Ishikawa (cell line): ENCODE measurements at regions not wholly inside any gene's neighbourhood (a gene's known extent, or its start where the extent isn't known, plus 50 kb on each side); places are given as distances from the start of the nearest gene placed in this dataset.

Experiments used
- CEBPB ChIP-seq: IDR thresholded peaks from 2 replicates; pipeline ENCODE4 v1.6.1; 2012
- EP300 ChIP-seq: IDR thresholded peaks from 2 replicates; pipeline ENCODE4 v1.6.1; 2012; ENCODE audit warnings: borderline replicate concordance
- FOXM1 ChIP-seq: IDR thresholded peaks from 2 replicates; pipeline ENCODE4 v1.6.1; 2012; ENCODE audit warnings: low read depth, borderline replicate concordance
- RAD21 ChIP-seq: IDR thresholded peaks from 2 replicates; pipeline ENCODE4 v1.6.1; 2012; ENCODE audit warnings: low read depth
- TAF1 ChIP-seq: IDR thresholded peaks from 2 replicates; pipeline ENCODE4 v1.6.1; 2012; ENCODE audit warnings: low read depth, mild to moderate bottlenecking
- TCF12 ChIP-seq: IDR thresholded peaks from 2 replicates; pipeline ENCODE4 v1.6.1; 2012; ENCODE audit warnings: low read depth
- TEAD4 ChIP-seq: IDR thresholded peaks from 2 replicates; pipeline ENCODE4 v1.6.1; 2012
- YY1 ChIP-seq: IDR thresholded peaks from 2 replicates; pipeline ENCODE4 v1.6.1; 2012; ENCODE audit warnings: low read depth
- ZBTB7A ChIP-seq: IDR thresholded peaks from 2 replicates; pipeline ENCODE4 v1.6.1; 2012; ENCODE audit warnings: low read depth
- TF ChIP-seq, protein P1 (sequence below): IDR thresholded peaks from 2 replicates; pipeline ENCODE4 v1.6.1; 2012
- TF ChIP-seq, protein P2 (sequence below): IDR thresholded peaks from 2 replicates; pipeline ENCODE4 v1.6.1; 2012; ENCODE audit warnings: low read depth, mild to moderate bottlenecking
- TF ChIP-seq, protein P3 (sequence below): IDR thresholded peaks from 2 replicates; pipeline ENCODE4 v1.6.1; 2012

DNA sequence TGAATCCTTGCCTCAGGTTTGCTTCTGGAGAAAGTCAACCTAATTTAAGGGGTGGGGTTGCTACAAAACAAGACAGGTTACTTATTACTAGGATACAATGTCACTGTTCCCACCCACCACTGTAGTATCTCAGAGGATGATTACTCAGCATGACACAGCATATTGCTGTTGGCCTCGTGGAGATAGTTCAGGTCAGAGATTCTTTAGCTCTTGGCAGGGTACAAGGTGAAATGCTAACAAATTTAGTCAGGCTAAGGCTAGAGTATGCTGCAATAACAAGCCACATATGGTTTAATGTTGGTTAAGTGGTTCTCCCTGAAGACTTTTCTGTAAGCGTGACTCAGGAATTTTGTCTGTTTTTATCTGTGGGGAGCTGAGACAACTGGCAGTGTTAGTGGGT is 161.8 kb downstream of the EDEM1 start:
- TF ChIP-seq FOXM1, result no peak
- no peak for TF ChIP-seq ZBTB7A
- TF ChIP-seq TAF1, result no peak
- TF ChIP-seq, protein P1, sequence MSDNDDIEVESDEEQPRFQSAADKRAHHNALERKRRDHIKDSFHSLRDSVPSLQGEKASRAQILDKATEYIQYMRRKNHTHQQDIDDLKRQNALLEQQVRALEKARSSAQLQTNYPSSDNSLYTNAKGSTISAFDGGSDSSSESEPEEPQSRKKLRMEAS, result no peak
- TF ChIP-seq, protein P2, sequence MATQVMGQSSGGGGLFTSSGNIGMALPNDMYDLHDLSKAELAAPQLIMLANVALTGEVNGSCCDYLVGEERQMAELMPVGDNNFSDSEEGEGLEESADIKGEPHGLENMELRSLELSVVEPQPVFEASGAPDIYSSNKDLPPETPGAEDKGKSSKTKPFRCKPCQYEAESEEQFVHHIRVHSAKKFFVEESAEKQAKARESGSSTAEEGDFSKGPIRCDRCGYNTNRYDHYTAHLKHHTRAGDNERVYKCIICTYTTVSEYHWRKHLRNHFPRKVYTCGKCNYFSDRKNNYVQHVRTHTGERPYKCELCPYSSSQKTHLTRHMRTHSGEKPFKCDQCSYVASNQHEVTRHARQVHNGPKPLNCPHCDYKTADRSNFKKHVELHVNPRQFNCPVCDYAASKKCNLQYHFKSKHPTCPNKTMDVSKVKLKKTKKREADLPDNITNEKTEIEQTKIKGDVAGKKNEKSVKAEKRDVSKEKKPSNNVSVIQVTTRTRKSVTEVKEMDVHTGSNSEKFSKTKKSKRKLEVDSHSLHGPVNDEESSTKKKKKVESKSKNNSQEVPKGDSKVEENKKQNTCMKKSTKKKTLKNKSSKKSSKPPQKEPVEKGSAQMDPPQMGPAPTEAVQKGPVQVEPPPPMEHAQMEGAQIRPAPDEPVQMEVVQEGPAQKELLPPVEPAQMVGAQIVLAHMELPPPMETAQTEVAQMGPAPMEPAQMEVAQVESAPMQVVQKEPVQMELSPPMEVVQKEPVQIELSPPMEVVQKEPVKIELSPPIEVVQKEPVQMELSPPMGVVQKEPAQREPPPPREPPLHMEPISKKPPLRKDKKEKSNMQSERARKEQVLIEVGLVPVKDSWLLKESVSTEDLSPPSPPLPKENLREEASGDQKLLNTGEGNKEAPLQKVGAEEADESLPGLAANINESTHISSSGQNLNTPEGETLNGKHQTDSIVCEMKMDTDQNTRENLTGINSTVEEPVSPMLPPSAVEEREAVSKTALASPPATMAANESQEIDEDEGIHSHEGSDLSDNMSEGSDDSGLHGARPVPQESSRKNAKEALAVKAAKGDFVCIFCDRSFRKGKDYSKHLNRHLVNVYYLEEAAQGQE, result no peak
- TF ChIP-seq TEAD4, result no peak
- TF ChIP-seq CEBPB, result no peak
- TF ChIP-seq RAD21, result no peak
- TF ChIP-seq YY1, result no peak
- TF ChIP-seq TCF12, result no peak
- TF ChIP-seq EP300, result no peak
- TF ChIP-seq, protein P3, sequence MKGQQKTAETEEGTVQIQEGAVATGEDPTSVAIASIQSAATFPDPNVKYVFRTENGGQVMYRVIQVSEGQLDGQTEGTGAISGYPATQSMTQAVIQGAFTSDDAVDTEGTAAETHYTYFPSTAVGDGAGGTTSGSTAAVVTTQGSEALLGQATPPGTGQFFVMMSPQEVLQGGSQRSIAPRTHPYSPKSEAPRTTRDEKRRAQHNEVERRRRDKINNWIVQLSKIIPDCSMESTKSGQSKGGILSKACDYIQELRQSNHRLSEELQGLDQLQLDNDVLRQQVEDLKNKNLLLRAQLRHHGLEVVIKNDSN, result no peak
